ENCODE measurements at regions not wholly inside any gene's neighbourhood (a gene's known extent, or its start where the extent isn't known, plus 50 kb on each side); places are given as distances from the start of the nearest gene placed in this dataset.
"Not testable (repeated sequence)": the region's sequence is repeated elsewhere in the genome, so short reads cannot be mapped to it uniquely, and the experiment has no call there.

DNA sequence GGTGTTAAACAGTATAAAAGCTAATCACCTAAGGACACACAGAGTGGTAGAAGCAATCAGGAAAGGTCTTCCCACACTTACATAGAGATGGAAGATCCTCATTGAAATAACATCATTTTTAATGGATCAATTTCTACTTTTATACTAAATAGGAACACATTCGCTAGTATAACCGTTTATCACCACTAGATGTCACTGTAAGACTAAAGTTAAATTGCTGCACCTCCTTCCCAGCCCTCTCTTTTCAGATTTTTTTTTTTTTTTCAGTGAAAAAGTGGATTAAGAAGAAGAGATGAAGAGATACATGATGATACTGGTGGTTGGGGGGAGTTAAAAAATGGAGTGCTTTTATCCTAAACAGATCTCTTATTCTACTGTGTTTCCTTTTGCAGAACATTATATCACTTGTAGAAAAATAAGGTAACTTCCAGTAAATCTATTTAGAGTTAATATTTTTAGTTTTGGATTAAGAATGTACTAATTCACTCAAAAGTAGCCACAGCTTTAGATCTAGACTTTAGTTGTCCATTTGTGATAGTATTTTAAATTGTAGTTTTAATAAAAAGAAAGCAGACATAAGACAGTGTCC lies 116.9 kb upstream of the ARRDC3 start:
- DNase-seq (ENCODE audit: low read depth in 2 of 2), result peak; percentile 20

GRCh38 chr5:91495699-91496098 lies 112.6 kb upstream of the ARRDC3 start:
- no peak for DNase-seq (ENCODE audit: low read depth in 2 of 2)

DNA sequence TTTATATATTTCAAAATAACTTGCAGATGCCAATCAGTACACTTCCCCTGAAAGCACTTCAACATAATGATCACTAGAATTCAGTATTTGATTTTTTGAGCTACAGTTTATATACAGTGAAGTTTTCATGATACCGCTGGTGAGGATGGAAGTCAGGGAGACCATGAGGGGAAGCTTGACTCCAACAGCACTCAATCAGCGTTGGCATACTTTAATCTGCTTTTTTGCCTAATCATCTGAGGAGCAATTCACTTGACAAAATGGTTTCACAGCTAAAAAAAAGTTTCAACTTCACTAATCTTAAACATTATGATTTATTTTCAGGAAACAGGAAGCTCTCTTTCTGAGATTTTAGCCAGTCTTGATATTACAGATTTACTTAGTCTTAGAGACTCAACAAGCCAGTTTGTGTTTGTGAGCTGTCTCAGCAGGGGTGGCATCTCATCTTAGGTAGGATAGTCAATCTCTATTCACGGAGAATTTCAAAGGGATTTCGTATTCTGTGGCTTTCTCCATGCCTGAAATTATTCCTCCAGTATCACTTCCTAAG lies 111.4 kb upstream of the ARRDC3 start:
- no peak for DNase-seq (ENCODE audit: low read depth in 2 of 2)

DNA sequence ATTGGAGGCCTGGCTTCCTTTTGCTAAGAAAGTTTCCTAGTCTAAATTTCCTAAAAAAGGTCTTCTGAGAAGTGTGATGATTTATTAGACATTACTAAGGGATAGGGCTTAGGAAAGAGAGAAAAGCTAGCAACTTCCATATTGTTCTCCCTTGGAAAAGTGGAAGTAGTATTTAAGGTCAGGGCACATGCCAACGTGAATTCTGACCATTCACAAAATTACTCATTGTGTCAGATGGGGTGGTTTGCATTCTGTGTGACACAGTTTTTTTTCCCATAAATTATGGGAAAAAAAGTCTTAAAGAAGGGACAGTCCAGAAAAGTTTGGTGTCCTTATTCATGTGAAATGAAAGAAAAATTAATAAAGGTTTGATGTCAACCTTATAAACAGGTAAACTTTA lies 110.0 kb upstream of the ARRDC3 start:
- DNase-seq (ENCODE audit: low read depth in 2 of 2), result no peak

- DNase-seq (ENCODE audit: low read depth in 2 of 2), result no peak
Measured at GRCh38 chr5:91491229-91491628, 108.1 kb upstream of the ARRDC3 start.

DNA sequence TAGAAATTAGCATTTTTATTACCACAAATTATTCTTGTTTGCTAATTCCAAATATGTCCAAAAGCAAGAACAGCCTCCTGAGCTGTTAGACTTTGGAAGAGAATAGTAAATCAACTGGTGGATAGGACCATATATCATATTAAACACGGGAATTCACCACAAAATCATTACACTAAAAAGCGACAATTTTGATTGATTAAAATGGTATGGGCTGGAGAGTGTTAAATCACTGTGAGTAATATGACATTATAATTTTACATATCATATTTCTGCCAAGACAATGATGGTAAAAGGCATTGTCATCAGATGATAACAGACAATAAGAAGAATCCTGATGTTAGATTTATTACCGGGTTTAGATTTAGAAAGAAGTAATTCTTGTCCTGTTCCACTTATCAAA lies 107.2 kb upstream of the ARRDC3 start:
- DNase-seq (ENCODE audit: low read depth in 2 of 2), result no peak

DNA sequence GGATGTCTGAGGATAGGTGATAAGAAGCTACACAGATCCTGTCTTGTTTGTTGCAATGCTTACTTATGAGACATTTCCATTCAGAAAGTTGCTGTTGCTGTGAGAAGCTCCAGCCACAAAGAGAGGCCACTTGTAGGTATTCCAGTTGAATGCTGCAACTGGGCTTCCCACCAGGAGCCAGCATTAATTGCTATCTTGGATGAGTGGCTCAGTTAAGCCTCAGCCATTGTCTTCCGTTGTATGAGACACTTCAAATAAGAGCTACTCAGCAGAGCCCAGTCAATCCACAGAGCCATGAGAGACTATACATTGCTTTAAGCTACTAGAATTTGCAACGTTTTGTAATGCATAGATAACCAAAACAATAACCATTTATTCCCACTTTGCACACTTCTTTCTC lies 104.3 kb upstream of the ARRDC3 start:
- no peak for DNase-seq (ENCODE audit: low read depth in 2 of 2)

DNA sequence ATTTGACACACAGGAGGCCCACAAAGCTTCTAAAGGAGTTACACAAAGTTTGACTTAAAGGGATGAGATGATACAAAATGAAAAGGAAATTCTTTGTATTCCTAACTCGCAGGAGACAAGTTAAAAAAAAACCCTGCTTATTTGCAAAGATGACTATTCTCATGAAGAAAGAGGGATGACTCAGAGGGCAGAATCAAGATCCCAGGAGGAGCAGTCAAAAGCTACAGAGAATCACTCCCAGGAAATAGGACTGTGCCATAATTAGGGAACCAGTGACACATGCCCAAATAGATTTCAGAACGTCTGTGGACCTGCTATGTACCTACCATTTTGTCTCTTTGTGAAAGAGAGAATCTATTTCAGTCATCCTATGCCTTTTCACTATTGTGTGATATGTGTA lies 103.5 kb upstream of the ARRDC3 start:
- DNase-seq (ENCODE audit: low read depth in 2 of 2), result no peak

DNA sequence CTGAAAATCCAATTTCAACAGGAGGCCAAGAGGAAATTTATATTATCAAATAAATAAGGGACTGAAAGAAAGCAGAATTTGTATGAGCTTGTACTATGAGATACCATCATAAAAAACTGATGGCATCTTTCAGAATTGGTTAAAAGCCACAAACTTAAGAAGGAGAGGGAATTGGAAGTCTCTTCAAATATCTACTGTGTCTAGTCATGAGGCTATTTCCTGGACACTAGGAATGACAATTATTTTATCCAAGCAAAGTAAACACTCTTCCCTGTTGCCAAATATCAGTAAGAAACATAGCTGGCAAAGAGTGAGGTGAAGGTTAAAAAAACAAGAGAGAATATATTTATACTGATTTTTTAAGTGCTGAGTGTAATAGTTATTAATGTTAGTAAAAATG lies 101.5 kb upstream of the ARRDC3 start:
- no peak for DNase-seq (ENCODE audit: low read depth in 2 of 2)

GRCh38 chr5:91479376-91479775 lies 96.3 kb upstream of the ARRDC3 start:
- DNase-seq (ENCODE audit: low read depth in 2 of 2), result not testable (repeated sequence)

- no peak for DNase-seq (ENCODE audit: low read depth in 2 of 2)
Measured at GRCh38 chr5:91478096-91478495, 95.0 kb upstream of the ARRDC3 start.

DNA sequence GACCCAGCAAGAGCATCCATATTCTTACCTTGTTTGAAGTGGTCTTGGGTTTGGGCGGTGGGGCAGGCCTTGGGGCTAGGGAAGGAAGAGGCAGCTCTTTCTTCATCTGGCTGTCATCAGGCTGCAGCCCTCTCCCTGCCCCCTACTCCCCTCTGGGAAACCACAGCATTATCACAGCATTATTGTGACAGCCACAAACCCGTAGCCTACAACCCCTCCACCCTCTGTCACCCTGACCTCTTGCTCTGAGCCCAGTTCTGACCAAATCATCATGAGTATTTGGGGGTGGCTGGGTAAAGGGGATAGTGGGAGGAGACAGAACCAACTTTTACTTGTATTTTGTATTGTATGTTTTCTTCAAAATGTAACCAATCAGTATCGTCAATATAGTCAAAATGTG lies 94.3 kb upstream of the ARRDC3 start:
- DNase-seq (ENCODE audit: low read depth in 2 of 2), result no peak

GRCh38 chr5:91474201-91474600 lies 91.1 kb upstream of the ARRDC3 start:
- no peak for DNase-seq (ENCODE audit: low read depth in 2 of 2)

- DNase-seq (ENCODE audit: low read depth in 2 of 2), result no peak
Measured at GRCh38 chr5:91472631-91473030, 89.5 kb upstream of the ARRDC3 start.

GRCh38 chr5:91469517-91470165 lies 86.5 kb upstream of the ARRDC3 start:
- DNase-seq (ENCODE audit: low read depth in 2 of 2), result no peak

- DNase-seq (ENCODE audit: low read depth in 2 of 2), result no peak
Measured at GRCh38 chr5:91468651-91469422, 85.7 kb upstream of the ARRDC3 start.

DNA sequence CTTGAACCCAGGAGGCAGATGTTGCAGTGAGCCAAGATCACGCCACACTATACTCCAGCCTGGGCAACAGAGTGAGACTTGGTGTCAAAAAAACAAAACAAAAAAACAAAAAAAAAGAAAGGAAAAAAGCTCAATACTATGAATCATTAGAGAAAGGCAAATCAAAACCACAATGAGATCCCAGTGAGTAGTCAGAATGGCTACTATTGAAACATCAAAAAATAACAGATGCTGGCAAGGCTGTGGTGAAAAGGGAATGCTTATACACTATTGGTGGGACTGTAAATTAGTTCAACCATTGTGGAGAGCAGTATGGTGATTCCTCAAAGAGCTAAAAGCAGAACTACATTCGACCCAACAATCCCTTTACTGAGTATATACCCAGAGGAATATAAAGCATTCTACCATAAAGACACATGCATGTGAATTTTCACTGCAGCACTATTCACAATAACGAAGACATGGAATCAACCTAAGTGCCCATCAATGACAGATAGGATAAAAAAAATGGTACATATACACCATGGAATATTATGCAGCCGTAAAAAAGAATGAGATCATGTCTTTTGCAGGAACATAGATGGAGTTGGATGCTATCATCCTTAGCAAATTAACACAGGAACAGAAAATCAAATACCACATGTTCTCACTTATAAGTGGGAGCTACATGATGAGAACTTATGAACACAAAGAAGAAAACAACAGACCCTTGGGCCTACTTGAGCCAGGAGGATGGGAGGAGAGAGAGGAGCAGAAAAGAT lies 81.9 kb upstream of the ARRDC3 start:
- DNase-seq (ENCODE audit: low read depth in 2 of 2), result no peak

DNA sequence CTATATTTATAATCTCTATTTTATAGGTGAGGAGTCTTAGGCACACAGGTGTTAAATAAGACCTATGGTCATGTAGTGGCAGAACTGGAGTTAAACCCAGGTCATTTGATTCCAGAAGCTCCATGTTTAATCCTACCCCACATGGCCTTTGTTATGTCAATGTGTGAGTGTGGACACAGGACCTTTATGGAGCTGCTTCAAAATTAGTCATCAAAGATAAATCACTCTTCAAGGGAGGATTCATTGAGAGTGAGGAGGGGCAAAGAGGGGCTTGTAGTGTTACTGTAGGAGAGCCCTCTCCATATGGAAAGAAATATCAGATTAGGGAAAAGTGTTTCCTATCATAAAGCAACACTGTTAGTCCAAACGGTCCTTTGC lies 74.6 kb upstream of the ARRDC3 start:
- DNase-seq (ENCODE audit: low read depth in 2 of 2), result no peak

DNA sequence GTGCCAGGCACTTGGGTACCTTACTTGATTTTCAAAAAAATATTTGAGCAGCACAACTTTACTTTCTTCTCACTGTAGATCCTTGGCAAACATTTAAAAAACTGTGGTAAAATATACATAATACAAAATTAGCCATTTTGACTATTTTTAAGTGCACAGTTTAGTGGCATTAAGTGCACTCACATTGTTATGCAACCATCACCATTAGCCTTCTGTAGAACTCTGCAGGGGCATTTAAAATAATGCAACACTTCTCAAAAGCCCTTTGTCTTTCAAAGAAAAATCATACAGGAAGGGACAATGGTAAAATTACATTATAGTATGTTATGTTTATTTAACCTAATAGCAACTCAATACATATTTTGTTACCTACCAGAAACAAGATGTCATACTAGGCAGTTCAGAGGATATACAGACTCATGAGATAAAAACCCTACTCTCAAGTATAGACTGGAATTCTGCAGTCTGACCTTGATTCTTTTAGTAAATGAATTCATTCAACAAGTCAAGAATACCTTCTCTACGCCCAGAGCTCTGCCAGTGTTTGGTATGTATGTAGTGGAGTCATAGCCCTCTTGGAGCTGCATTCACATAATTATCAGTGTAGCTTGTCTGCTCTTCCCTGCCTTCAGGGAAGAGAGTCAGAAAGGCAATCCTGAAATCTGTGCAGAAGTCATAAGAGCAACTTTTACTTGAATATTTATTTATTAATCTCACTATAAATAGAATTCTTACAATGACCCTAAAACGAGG lies 74.0 kb upstream of the ARRDC3 start:
- DNase-seq (ENCODE audit: low read depth in 2 of 2), result no peak

- no peak for DNase-seq (ENCODE audit: low read depth in 2 of 2)
Measured at GRCh38 chr5:91449083-91449482, 66.0 kb upstream of the ARRDC3 start.

- DNase-seq (ENCODE audit: low read depth in 2 of 2), result not testable (repeated sequence)
Measured at GRCh38 chr5:91448079-91448478, 65.0 kb upstream of the ARRDC3 start.
